ENCODE measurements at regions not wholly inside any gene's neighbourhood (a gene's known extent, or its start where the extent isn't known, plus 50 kb on each side); places are given as distances from the start of the nearest gene placed in this dataset.
A peak's percentile ranks its signal among the peaks of the same experiment; 100 is the strongest.

DNA sequence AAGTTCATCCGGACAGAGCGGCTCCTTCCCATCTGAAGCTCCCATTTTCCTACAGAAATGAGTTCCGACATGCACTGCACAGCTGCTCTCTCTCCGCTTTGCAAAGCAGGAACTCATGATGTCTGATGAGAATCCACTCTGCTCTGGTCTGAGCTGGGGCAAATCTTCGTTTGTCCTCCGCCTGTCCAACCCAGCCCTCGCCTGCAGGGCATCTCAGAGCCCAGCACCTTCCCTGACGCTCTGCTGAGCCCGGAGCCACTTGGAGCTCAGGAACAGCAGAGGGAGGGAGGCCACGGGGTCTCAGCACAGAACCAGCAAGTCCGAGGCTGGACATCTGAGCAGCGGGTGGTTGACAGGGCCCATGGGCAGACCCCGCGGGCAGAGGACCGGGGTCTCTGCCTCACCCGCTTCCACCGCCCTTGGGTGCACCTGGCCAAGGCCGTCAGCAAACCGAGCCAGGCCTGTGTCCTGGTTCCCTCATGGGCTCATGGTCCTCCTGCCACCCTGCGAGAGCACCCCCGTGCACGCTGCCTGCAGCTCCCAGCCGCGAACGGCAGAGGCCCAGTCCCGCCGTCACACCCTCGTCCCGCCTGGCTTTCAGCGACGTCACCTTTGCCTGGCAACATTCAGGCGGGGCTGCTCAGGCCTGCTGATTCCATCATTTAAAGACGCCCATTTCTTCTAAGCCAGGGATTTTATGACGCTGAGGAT is 78.5 kb upstream of the BHLHE23 start:
- DNase-seq = no peak

DNA sequence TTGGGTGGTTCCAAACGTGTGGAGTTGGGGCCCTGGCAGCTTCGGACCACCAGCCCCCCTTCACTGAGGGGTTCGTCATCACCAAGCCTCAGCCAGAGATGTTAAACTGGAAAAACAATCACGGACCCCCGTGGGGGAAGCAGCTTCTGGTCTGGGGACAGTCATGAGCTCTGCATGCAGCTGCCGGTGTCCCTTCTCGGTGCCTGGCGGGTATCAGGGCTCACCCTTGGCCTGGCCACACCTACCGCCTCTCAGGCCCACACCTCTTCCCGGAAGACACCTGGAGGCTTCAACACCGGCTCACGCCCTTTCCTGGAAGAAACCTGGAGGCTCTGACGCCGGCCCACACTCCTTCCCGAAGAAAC is 77.8 kb upstream of the BHLHE23 start:
- no peak for DNase-seq

DNA sequence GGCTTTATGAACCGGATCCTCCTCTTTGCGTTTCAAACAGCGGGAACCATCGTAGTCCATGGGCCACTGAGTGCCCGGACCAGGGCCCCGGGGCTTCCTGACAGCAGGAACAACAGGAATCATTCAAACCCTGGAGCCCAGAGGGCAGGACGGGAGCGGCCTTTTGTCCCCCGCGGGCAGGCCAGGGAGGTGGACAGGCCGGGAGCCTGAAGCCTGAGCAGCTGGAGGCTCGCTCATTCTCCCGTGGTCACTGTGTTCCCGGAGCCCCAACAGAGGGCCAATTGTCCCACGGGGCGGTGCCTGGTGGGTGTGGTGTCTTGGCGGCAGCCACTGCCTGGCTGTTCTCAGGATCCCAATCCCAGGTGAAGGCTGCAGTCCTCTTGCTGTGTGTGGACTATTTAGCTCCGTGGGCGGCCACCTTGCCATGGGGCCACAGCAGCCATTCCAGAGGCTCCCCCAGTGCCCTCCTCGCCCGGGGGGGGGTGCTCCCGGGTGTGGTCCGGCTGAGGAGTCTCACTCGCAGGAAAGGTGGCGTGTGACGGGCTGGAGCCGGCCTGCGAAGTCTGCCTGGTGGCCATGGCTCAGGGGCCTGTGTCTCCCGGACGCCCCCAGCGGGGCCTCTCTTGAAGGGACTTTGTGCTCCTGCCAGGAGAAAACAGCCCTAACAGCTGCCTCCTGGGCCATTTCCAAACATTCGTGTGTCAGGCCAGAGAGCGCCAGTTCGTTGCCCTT is 77.2 kb upstream of the BHLHE23 start:
- DNase-seq = no peak

DNA sequence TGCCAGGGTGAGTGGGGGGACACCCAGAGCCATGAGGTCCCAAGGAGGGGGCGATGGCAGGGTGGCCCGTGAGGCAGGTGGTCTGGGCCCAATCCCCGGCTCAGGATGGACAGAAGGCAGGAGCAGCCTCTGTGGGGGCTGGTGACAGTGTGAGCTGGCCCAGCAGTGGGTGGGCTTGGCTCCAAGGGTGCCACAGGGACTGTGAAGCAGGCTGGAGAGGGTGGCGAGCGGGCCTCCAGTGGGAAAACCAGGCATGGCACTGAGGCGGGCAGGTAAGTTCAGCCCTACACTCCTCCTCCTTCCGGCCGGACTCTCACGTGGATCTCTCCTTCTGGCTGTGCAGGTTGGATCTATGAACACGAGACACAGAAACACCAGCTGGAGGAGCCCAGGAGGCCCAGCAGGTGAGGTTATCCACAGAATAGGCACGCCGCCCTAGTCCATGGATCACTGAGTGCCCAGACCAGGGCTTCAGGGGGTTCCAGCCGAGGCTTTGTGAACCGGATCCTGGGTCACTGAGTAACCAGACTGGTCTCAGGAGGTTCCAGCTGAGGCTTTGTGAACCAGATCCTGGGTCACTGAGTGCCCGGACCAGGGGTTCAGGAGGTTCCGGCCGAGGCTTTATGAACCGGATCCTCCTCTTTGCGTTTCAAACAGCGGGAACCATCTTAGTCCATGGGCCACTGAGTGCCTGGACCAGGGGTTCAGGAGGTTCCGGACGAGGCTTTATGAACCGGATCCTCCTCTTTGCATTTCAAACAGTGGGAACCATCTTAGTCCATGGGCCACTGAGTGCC is 76.4 kb upstream of the BHLHE23 start:
- no peak for DNase-seq

DNA sequence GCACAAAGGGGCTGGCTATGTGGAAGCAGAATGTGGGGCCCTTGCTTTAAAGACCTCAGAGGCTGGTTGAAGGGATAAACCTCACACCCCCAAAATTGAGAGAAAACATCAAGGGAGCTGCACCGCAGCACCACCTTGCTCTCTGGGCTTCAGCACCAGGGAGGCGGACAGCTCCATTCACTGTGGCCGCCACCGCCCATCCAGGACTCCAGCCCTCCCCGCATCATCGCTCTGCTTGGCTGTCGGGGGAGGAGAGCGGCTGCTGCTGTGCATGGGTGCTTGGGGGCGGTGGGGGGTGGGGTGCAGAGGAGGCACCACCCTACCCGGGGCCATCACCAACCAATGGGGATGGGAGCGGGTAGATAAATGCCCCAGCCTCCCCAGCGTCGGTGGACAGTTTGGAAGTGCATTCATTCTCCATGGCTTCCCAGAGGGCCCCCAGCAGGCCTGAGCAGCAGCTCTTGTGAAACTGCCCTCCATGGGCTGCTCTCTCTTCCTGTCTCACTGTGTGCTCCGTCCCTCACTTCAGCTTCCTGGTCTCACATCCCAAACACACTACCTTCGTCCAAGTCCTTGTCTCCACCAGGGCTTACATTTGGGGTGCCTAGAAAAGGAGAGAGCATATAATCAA is 75.7 kb upstream of the BHLHE23 start:
- peak; percentile 41 for DNase-seq

DNA sequence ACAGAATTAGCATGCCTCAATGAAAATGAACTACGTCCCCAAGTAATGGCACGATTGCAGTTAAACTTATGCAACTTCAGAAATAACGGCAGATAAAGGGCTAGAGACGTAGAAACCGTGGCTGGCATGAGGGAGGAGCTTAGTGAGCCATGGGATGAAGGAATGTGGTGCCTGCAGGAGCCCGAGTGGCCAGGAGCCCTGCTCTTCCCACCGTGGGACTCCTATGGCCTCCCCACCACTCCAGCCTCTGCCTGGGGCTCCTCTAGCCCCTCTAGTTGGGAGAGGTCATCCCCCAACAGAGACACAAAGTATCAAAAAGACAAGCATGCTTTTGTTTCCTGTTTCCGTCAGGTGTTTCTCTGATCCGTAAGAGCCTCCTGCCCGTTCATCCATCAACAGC is 75.1 kb upstream of the BHLHE23 start:
- DNase-seq = no peak

DNA sequence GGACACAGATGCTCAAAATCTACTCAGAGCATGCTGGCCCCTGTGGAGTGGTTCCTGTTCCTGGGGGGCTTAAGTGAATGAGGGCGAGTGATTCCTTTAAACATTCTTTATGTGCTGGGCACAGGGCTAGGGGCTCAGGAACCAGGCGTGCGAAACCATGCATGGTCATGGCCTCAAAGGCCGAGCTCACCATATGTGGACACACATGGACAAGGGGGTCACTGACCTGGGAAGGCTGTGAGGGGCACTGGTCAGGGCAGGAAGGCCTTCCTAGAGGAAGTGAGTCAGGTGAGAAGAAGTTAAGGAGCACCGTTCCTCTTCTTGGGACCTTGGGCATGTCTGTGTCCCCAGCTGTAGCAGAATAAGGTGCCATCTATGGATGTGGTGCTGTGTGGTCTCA is 74.6 kb upstream of the BHLHE23 start:
- no peak for DNase-seq

DNA sequence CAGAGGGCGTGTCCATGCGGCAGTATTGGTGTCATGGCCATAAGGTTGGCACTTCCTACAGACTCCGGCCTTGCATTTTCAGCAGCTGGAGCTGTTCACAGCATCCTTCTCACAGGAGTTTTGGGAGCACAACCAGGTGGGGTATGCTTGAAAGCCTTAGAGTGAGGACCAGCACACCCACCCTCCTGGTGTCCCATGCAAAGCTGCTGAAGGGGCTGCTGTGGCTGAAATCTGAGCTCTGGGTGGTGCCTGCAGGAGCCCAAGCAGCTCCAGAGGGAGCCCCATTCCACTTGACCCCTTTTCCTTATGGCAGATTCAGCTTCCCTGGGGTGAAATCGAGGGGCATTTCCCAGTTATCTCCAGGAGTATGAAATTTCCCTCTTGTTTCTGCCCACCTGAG is 74.0 kb upstream of the BHLHE23 start:
- DNase-seq = no peak

DNA sequence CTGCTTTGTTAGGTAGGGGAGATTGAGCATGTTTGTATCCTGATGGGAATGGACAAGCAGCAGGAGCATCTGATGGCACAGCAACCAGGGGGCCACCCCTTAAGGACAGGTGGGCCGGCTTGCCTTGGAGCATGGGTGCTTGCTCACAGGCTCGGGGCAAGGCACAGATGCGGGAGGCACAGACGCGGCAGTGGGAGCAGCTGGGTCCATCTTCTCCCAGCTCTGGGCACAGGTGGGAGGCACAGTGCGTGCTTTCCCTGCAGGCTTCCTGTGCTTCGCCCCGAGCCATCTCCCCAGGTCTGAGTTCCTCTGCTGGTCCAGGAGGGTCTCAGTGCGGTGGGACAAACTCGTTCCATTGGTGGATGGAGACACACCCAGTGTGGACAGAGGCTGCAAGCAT is 73.6 kb upstream of the BHLHE23 start:
- no peak for DNase-seq

DNA sequence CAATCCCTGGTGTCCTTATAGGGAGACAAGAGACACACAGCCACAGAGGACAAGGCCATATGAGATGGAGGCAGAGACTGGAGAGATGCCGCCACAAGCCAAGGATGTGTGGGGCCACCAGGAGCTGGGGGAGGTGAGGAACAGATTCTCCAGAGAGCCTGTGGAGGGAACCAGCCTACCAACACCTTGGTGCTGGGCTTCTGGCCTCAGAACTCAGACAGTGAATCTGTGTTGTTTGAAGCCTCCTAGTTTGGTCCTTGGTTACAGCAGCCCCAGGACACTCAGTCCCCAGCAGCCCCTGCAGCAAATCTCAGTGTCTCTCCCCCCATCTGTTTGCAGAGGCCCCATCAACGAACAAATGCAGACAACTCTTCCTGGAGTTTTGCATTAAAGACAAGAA is 73.2 kb upstream of the BHLHE23 start:
- DNase-seq = no peak

DNA sequence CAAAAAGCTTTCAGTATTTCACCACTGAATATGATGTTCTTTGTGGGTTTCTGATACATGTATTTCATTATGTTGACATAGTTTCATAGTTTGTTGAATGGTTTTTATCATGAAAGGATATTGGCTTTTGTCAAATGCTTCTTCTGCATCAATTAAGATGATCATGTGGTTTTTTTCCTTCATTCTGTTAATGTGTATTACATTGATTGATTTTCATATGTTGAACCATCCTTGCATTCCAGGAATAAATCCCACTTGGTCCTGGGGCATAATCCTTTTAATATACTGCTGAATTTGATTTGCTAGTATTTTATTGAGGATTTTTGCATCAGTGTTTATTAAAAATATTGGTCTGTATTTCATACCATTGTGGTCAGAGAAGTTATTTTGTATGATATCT is 70.9 kb upstream of the BHLHE23 start:
- DNase-seq = no peak

DNA sequence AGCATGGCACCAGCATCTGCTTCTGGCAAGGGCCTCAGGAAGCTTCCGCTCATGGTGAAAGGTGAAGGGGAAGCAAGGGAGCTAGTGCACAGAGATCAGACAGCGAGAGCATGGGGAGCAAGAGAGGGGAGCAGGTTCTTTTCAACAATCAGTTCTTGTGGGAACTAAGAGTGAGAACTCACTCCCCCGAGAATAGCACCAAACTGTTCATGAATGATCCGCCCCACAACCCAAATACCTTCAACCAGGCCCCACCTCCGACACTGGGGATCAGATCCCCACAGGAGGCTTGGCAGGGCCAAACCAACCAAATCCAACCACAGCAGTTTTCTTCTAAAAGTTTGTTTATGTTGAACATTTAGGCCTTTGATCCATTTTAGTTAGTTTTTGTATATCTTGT is 69.7 kb upstream of the BHLHE23 start:
- no peak for DNase-seq

DNA sequence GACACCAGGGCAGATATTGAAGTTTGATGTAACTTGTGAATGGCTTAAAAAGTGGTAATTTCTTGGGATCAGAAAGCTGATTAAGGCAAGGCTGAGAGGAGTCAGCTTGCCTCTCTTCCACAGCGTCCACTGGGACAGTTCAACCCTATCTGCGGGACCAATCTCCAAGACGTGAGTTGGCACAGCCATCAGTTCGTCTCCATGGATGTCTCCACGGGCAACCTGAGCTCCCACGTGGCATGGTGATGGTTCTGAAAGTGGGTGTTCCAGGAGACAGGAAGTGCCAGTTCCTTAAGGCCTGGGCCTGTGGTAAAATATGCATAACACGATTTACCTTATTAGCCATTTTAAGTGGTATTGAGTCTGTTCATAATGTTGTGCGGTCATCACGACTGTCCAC is 67.9 kb upstream of the BHLHE23 start:
- no peak for DNase-seq

DNA sequence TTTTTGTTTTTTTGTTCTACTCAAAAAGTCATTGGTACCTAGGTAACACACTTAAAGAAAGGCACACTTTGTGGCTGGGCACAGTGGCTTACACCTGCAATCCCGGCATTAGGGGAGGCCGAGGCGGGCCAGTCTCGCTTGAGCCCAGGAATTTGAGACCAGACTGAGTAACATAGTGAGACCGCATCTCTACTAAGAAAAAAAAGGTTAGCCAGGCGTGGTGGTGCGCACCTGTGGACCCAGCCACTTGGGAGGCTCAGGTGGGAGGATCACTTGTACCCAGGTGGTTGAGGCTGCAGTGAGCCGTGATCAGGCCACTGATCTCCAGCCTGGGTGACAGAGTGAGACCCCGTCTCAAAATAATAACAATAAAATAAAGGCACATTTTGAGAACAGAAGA is 67.4 kb upstream of the BHLHE23 start:
- DNase-seq = no peak

DNA sequence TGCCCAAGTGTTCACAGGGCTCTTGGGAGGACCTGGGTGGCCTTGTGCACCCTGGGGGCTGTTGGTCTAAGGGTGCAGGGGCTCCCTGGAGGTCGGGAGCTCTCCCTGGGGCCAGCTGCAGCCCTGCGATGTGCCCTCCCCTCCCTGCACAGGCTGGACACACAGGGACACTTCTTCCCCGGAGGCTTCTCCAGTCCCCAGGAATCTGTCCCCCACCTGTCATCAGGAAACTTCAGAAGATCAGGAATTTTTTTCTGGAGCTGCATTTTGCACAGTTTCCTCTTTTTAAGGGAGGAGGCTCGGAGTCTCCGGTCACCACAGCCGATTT is 66.9 kb upstream of the BHLHE23 start:
- no peak for DNase-seq

DNA sequence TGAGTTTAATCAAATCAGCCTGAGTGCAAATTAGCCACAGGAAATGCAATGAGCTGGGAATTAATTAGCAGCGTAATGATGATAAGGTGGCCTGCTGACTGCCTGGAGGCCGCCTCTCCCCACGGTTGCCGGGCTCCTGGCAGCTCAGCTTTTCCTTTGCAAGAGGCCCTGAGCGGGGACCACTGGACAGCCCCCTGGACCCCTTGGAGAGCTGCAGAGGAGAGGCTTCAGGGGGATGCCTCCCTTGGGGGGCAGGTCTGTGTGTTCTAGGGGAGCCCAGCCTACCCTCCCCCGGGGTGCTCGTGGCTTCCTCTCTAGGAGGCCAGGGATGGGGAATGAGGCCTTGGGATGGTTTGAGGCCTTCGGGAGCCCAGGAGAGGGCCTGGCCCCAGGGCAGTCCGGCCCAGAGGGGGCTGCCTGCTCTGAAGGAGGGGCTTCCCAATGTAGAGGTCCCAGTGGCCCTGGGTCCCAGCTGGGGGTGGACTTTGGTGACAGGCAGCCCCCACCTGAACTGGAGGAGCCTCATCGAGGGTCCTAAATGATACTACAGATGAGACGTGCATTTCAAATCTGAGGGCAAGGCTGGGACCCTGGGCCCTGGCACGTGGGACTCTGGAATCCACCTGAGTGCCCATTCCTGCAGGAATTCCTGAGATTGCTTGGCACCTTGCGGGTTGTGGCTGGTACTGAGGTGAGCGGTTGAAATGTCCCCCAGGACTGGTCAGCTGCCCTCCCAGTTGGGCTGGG is 66.4 kb upstream of the BHLHE23 start:
- DNase-seq = no peak

DNA sequence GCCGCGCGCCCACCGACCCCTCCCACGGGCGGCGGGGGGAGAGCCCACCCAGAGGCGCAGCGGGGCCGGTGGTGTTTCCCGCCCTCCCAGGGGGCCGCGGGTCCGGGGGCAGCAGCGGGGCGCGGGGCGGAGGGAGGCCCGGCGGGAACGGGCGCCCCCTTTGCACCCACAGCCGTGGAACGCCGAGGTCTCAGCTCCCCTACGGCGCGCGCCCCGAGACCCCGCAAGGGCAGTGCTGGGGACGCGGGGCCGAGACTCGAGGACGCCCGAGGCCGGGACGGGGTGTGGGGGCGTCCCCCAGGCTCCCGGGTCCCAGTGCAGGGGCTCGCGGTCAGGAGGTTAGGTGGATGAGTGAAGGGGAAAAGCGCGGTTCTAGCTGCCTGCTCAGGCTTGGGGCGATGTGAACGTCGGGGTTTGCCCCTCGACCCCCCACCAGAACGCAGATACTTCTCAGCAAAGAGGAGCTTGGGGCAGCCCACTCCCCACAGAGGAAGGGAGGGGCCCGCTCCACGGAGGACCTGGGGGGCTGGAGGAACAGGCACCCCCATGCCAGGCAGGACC is 65.5 kb upstream of the BHLHE23 start:
- no peak for DNase-seq

DNA sequence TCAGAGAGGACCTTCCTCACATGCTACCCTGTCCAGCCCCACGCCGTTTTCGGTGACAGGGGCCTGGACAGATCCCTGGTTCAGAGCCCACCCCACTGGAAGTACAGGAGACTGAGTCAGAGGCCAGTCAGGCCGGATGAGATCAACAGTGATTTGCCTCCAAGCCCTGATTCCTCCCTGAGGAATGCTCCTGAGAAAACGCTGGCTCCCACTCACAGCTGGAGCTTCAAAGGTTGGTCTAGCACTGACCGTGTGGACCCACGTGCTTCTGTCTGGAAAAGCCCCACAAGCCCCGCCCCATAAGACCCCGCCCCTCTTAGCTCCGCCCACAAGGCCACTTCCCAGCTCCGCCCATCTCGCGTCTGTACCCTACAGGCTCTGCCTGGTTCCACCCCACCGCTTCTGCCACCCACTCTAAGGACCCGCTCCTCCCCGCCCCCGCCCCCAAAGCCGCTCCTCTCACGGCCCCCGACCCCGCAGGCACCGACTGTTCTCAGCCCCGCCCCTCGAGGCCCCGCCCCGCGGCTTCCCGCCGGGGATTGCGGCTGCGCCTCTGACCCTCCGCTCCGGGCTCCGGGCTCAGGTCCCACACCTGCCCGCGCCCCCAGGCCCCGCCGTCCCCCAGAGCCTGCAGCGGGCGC is 64.9 kb upstream of the BHLHE23 start:
- no peak for DNase-seq

DNA sequence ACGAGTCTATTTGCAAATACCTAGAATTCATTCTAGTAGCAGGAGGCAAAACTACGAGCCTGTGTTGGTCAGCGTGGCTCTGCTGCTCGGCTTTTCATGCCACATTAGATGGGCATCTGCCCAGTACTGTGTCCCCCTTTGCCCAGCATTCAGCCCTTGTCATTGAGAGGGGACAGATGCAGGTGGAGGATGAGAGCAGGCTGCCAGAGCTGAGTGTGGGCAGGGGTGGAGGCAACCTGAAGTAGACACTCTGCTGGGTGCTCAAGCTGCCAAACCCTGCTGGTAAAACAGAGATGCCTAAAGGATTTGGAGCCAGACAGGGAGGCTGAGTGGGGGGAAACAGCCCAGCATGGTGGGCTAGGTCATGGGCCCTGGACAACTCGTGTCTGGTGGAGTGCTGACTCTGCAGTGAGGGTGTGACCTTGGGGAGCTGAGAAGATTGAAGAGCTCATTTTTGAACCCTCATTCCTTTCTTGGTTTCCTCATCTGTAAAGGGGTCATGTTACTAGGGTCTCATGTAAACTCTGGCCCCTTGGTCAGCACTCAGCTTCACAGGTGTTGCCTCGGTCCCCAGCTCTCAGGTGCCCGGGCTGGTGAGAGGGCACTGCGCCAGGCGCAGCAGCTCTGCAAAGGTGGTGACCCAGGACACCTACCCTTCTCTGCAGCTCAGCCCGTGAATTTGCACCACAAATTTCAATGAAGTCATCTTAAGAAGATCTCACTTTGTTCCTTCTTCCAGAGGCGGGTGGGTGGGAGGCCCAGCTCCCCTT is 64.2 kb upstream of the BHLHE23 start:
- DNase-seq = no peak

DNA sequence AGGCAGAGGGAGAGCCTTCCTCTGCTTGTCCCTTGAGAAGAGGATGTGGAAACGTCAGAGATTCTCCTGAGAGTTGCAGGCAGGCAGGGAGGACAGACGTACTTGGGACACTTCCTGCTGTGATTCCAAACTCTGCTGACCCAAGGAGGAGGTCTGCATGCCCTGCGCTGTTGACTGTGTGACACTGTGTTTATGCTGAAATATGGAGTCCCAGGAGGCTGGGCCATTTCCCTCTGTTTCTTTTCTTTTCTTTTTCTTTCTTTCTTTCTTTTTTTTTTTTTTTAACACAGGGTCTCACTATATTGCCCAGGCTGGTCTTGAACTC is 63.5 kb upstream of the BHLHE23 start:
- no peak for DNase-seq

DNA sequence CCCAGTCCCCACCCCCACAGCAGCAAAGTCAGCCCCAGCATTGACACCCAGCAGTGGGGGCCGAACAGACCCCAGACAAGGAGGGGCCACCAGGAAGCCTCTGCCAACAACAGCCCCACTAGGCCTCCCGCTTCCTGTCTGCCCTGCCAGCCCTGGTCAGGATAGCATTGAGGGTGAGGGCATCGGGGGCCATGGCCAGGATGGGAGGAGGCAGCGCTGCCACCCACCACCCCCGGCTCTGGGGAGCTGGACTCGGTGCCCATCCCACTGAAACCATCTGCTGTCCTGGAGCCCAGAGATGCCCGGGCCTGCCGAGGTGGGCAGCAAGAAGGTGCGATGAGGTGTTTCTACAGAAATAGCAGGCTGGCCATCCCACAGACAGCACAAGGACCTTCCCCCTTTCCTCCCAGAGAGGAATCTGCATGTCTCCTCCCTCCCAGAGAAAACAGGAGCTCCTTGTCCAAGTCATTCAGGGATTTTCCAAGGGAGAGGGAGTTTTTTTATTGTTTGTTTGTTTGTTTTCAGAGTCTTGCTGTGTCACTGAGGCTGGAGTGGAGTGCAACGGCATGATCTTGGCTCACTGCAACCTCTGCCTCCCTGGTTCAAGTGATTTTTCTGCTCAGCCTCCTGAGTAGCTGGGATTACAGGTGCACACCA is 62.1 kb upstream of the BHLHE23 start:
- DNase-seq = no peak
